ENCODE measurements at regions not wholly inside any gene's neighbourhood (a gene's known extent, or its start where the extent isn't known, plus 50 kb on each side); places are given as distances from the start of the nearest gene placed in this dataset.

GRCh38 chr3:46083956-46084355 is 56.7 kb upstream of the XCR1 start:
- no peak overlapping the region for H3K23ac ChIP-seq (ENCODE audit: low read depth, low read length)
- H3K9me3 ChIP-seq (ENCODE audit: control insufficient read depth, insufficient read depth, low read length) = no peaks in the 10 kb centered on the region
- dilution Hi-C loops (cut with HindIII; ENCODE audit: low sequenced_read_pairs, unreplicated experiment) = no loop called here
- ChIA-PET POLR2A (ENCODE audit: unreplicated experiment) (no interaction called here), CTCF (interaction anchor here (0.9 to 2.4 kb wide), 4 partner anchors 123 to 355 kb away, joined by 3 to 8 read pairs (median 4); partner anchors contain the start of gene CCR1)
- WGBS, 2 experiments (ENCODE audit: extremely low coverage in 2 of 2, insufficient read length in 1 of 2) = 100% methylated on average over 1 of the region's 1 CpG; no CpG with 5 or more reads in 1 of the 2 experiments
- intact Hi-C loops (cut with micrococcal nuclease) = loop anchor here (5.0 kb wide), 1 partner anchor 1047 kb away; no protein-coding TSS in a partner anchor
- peaks cover under 1% of the 10 kb centered on the region for H3K4me1 ChIP-seq (ENCODE audit: control insufficient read depth, insufficient read depth, low read length)
- no peak overlapping the region for H2AK5ac ChIP-seq (ENCODE audit: low read depth, low read length)
- H4K20me1 ChIP-seq (ENCODE audit: insufficient read depth, low read length) = no peaks in the 10 kb centered on the region
- H3K79me1 ChIP-seq (ENCODE audit: low read depth in 1 of 2, low read length in 2 of 2) = no peaks in the 10 kb centered on the region
- H4K5ac ChIP-seq (ENCODE audit: low read depth, low read length) = no peak overlapping the region
- H3K27me3 ChIP-seq (ENCODE audit: control insufficient read depth, insufficient read depth, low read length) = peaks cover 2% of the 10 kb centered on the region; the same call in 1 of the 2 replicates
- in situ Hi-C loops (cut with MboI; ENCODE audit: low sequenced_read_pairs) = loop anchor here (10.0 to 25.0 kb wide), 2 partner anchors 291 to 1047 kb away; partner anchors contain the start of genes CCR5 and CLEC3B
- no peak overlapping the region for H3K56ac ChIP-seq (ENCODE audit: extremely low read depth, insufficient read depth, low read length)
- H3K18ac ChIP-seq (ENCODE audit: low read depth, low read length) = no peak overlapping the region
- no peak overlapping the region for H3K4me3 ChIP-seq (ENCODE audit: insufficient read depth, low read depth, low read length)
- no peaks in the 10 kb centered on the region for H3K36me3 ChIP-seq (ENCODE audit: control insufficient read depth, insufficient read depth, low read length)
- ATAC-seq (ENCODE audit: low read depth) (no peak), DNase-seq (no peak)
- no peak overlapping the region for H4K91ac ChIP-seq (ENCODE audit: insufficient read depth, low read depth, low read length)
- no peak overlapping the region for H3K14ac ChIP-seq (replicated peaks; ENCODE audit: low read depth, low read length)
- H3K27ac ChIP-seq (ENCODE audit: insufficient read depth, low read length) = no peak overlapping the region
- H3K4ac ChIP-seq (ENCODE audit: low read depth, low read length) = no peak overlapping the region
- no peak overlapping the region for H4K8ac ChIP-seq (ENCODE audit: low read depth in 2 of 2, low read length in 2 of 2)
- H2BK15ac ChIP-seq (ENCODE audit: low read depth, low read length) = no peak overlapping the region
- H2BK20ac ChIP-seq (ENCODE audit: low read depth, low read length) = no peak overlapping the region
- TF ChIP-seq CEBPB (IDR thresholded peaks at IDR 0.05; ENCODE audit: low read depth, low read length) (no peak), RFX5 (IDR thresholded peaks at IDR 0.05; ENCODE audit: low read depth, low read length) (no peak), ELK1 (IDR thresholded peaks at IDR 0.05; ENCODE audit: borderline replicate concordance, low read depth, low read length) (no peak), RCOR1 (IDR thresholded peaks at IDR 0.05; ENCODE audit: insufficient replicate concordance, low read length) (no peak), MAFK (IDR thresholded peaks at IDR 0.05; ENCODE audit: low read depth, low read length) (no peak), SMC3 (IDR thresholded peaks at IDR 0.05; ENCODE audit: low read depth, low read length) (no peak), FOS (IDR thresholded peaks at IDR 0.05; ENCODE audit: low read depth, low read length) (no peak), RAD21 (IDR thresholded peaks at IDR 0.05; ENCODE audit: low read length) (no peak), MAZ (IDR thresholded peaks at IDR 0.05; ENCODE audit: borderline replicate concordance, low read depth, low read length) (no peak), CHD1 (IDR thresholded peaks at IDR 0.05; ENCODE audit: low read depth, low read length) (no peak), USF2 (IDR thresholded peaks at IDR 0.05; ENCODE audit: low read depth, low read length) (no peak), MXI1 (IDR thresholded peaks at IDR 0.05; ENCODE audit: borderline replicate concordance, low read depth, low read length) (no peak), BHLHE40 (IDR thresholded peaks at IDR 0.05; ENCODE audit: low read depth, low read length) (no peak), CTCF (conservative IDR thresholded peaks at IDR 0.05; ENCODE audit: low read depth, low read length) (no peak), NFE2L2 (IDR thresholded peaks at IDR 0.05; ENCODE audit: low read depth, low read length) (no peak), POLR2A (IDR thresholded peaks at IDR 0.05; ENCODE audit: low read depth, low read length) (no peak)
- no peak overlapping the region for H2AFZ ChIP-seq (replicated peaks; ENCODE audit: low read length, poor library complexity)
- no peaks in the 10 kb centered on the region for H3K9me1 ChIP-seq (ENCODE audit: insufficient read depth, low read length)
- H2BK5ac ChIP-seq (ENCODE audit: low read depth, low read length, poor library complexity, severe bottlenecking) = no peak overlapping the region
- H3K4me2 ChIP-seq (ENCODE audit: low read depth, low read length) = no peak overlapping the region
- no TSS peak for BruUV-seq (replicated peaks)
- H2BK120ac ChIP-seq (ENCODE audit: low read depth, low read length) = no peak overlapping the region
- no peak overlapping the region for H3K9ac ChIP-seq (ENCODE audit: low read depth, low read length)
- no peak overlapping the region for H2AK9ac ChIP-seq (replicated peaks; ENCODE audit: low read depth, low read length, poor library complexity)

All from IMR-90 (cell line).